Vagina (tissue), 2 donors: ENCODE measurements at regions not wholly inside any gene's neighbourhood (a gene's known extent, or its start where the extent isn't known, plus 50 kb on each side); places are given as distances from the start of the nearest gene placed in this dataset.

Experiments used
- DNase-seq, 2 donors: peaks; one replicate each; pipeline ENCODE4 v3.0.0-alpha.2; 2017; ENCODE audit errors: extremely low spot score in 2 of 2
- H3K27ac ChIP-seq: fragments of 200-600 bp; sonication (generic); one replicate; pipeline ENCODE4 v1.5.1; 2019
- H3K27me3 ChIP-seq: fragments of 200-600 bp; sonication (generic); one replicate; pipeline ENCODE4 v1.5.1; 2019
- H3K36me3 ChIP-seq, 2 donors: fragments of 200-600 bp; sonication (generic); one replicate each; pipeline ENCODE4 v1.5.1; 2017 to 2019
- H3K4me1 ChIP-seq: fragments of 200-600 bp; sonication (generic); one replicate; pipeline ENCODE4 v1.5.1; 2019
- H3K4me3 ChIP-seq, 2 donors: fragments of 200-600 bp; sonication (generic); 1 replicate in 1 of 2; 2 replicates in 1 of 2; pipeline ENCODE4 v1.5.1; 2016 to 2019
- H3K9me3 ChIP-seq: fragments of 200-600 bp; sonication (generic); one replicate; pipeline ENCODE4 v1.5.1; 2019
- POLR2A ChIP-seq, 2 donors: fragments of 450-650 bp; IDR thresholded peaks; one replicate each; pipeline ENCODE4 v1.6.1; 2017; ENCODE audit warnings: antibody characterized with exemption in 2 of 2, mild to moderate bottlenecking in 2 of 2, moderate library complexity in 2 of 2
- POLR2AphosphoS5 ChIP-seq, 2 donors: sonication (generic); formaldehyde crosslinking; IDR thresholded peaks; one replicate each; pipeline ENCODE4 v1.9.0; 2017; ENCODE audit warnings: antibody characterized with exemption in 2 of 2, mild to moderate bottlenecking in 2 of 2, low read depth in 1 of 2; ENCODE audit not compliant: insufficient read depth in 1 of 2
- intact Hi-C: fragments of 100-400 bp; cut with DNase I; formaldehyde crosslinking; loops from one replicate; pipeline ENCODE4 v1.15.1; 2023
- TF ChIP-seq, protein P1 (sequence below), 3 experiments: fragments of 450-650 bp in 2 of 3; fragments of 200-600 bp in 1 of 3; sonication (generic) in 1 of 3; IDR thresholded peaks; one replicate each; pipeline ENCODE4 v1.5.1; 2017 to 2019; ENCODE audit warnings: antibody characterized with exemption in 3 of 3, mild to moderate bottlenecking in 2 of 3, moderate library complexity in 2 of 3

DNA sequence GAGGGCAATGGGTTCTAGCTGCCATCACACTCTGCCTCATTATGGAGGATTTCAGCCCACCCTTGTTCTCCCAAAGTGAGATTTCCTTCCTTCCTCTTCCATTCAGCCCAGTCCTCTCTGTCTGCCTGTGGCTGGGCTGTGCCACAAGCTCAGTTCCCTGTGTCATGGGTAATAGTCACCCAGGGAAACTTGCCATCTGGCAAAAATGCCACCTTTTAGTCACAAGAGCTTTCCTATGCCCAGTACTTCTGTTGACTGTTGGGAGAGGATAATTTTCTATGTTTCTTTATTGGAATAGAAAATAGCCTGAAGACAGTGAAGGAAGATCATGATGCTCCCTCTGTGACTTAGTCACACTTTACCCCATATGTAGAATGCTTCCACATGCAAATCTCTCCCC is 71.4 kb downstream of the TLR4 start:
- Histone ChIP-seq H3K4me3 (no peak overlapping the region), H3K27me3 (no peaks in the 10 kb centered on the region), H3K4me1 (no peaks in the 10 kb centered on the region), H3K36me3 (no peaks in the 10 kb centered on the region), H3K9me3 (no peaks in the 10 kb centered on the region), H3K27ac (no peak overlapping the region)
- intact Hi-C loops: no loop called here
- TF ChIP-seq, protein P1, sequence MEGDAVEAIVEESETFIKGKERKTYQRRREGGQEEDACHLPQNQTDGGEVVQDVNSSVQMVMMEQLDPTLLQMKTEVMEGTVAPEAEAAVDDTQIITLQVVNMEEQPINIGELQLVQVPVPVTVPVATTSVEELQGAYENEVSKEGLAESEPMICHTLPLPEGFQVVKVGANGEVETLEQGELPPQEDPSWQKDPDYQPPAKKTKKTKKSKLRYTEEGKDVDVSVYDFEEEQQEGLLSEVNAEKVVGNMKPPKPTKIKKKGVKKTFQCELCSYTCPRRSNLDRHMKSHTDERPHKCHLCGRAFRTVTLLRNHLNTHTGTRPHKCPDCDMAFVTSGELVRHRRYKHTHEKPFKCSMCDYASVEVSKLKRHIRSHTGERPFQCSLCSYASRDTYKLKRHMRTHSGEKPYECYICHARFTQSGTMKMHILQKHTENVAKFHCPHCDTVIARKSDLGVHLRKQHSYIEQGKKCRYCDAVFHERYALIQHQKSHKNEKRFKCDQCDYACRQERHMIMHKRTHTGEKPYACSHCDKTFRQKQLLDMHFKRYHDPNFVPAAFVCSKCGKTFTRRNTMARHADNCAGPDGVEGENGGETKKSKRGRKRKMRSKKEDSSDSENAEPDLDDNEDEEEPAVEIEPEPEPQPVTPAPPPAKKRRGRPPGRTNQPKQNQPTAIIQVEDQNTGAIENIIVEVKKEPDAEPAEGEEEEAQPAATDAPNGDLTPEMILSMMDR (IDR thresholded peaks at IDR 0.05): no peak
- TF ChIP-seq POLR2AphosphoS5 (IDR thresholded peaks at IDR 0.05; ENCODE audit: insufficient read depth in 1 of 2, low read depth in 1 of 2) (no peak), POLR2A (IDR thresholded peaks at IDR 0.05) (no peak)
- DNase-seq: no peak

- TF ChIP-seq POLR2AphosphoS5 (IDR thresholded peaks at IDR 0.05; ENCODE audit: insufficient read depth in 1 of 2, low read depth in 1 of 2) (no peak), POLR2A (IDR thresholded peaks at IDR 0.05) (no peak)
- TF ChIP-seq, protein P1 (IDR thresholded peaks at IDR 0.05): no peak
- no peaks in the 10 kb centered on the region for H3K27me3 ChIP-seq
- intact Hi-C loops: no loop called here
These were observed 73.6 kb downstream of the TLR4 start for GRCh38 chr9:117777823-117778222.

DNA sequence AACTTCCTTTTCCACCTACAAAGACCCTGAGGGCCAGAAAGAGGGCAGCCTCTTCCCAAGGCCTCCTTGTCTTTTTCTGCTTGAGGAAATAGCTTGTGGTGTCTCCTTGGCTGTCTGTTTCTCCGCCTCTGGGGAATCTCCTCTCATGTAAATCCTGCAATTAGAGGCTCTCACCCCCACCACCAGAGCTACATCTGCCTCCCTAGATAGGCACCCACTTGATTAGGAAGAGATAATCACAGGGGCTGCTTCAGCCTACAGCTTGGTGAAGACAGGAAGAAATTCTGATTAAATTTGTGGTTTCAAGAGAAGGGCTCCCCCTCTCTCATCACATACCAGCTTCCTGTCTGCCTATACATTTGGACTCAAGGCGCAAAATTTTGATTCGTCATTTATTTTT is 75.6 kb downstream of the TLR4 start:
- H3K27ac ChIP-seq: no peak overlapping the region
- no peaks in the 10 kb centered on the region for H3K9me3 ChIP-seq
- TF ChIP-seq, protein P1 (IDR thresholded peaks at IDR 0.05): no peak
- no peak for TF ChIP-seq POLR2A (IDR thresholded peaks at IDR 0.05)
- intact Hi-C loops: no loop called here
- H3K36me3 ChIP-seq: no peaks in the 10 kb centered on the region
- H3K4me3 ChIP-seq: no peak overlapping the region
- H3K27me3 ChIP-seq: no peaks in the 10 kb centered on the region
- peaks cover 10% of the 10 kb centered on the region for H3K4me1 ChIP-seq
- no peak for DNase-seq

More at GRCh38 chr9:117777823-117778222, 73.6 kb downstream of the TLR4 start:
- H3K9me3 ChIP-seq: no peaks in the 10 kb centered on the region
- no peaks in the 10 kb centered on the region for H3K4me1 ChIP-seq
- H3K4me3 ChIP-seq: no peak overlapping the region
- H3K36me3 ChIP-seq: no peaks in the 10 kb centered on the region
- no peak overlapping the region for H3K27ac ChIP-seq
- DNase-seq: no peak

- Histone ChIP-seq H3K36me3 (no peaks in the 10 kb centered on the region), H3K4me1 (peaks cover 10% of the 10 kb centered on the region), H3K27me3 (no peaks in the 10 kb centered on the region), H3K4me3 (peak overlapping the region; percentile 12 to 34), H3K9me3 (no peaks in the 10 kb centered on the region), H3K27ac (no peak overlapping the region)
- TF ChIP-seq POLR2A (IDR thresholded peaks at IDR 0.05): no peak
- peak in 1 of 2 donors; percentile 12 for TF ChIP-seq POLR2AphosphoS5 (IDR thresholded peaks at IDR 0.05; ENCODE audit: insufficient read depth in 1 of 2, low read depth in 1 of 2)
- TF ChIP-seq, protein P1 (IDR thresholded peaks at IDR 0.05): peak in 2 of 3 experiments; percentile 35 to 67
- intact Hi-C loops: no loop called here
- DNase-seq: no peak
These were observed 79.0 kb downstream of the TLR4 start for GRCh38 chr9:117782931-117783788.

GRCh38 chr9:117783828-117784227 is 79.6 kb downstream of the TLR4 start:
- H3K36me3 ChIP-seq: no peaks in the 10 kb centered on the region
- no peak for DNase-seq
- H3K4me3 ChIP-seq: no peak overlapping the region
- H3K27ac ChIP-seq: no peak overlapping the region
- peaks cover 10% of the 10 kb centered on the region for H3K4me1 ChIP-seq
- no peaks in the 10 kb centered on the region for H3K9me3 ChIP-seq
- TF ChIP-seq, protein P1 (IDR thresholded peaks at IDR 0.05): no peak
- TF ChIP-seq POLR2A (IDR thresholded peaks at IDR 0.05) (no peak), POLR2AphosphoS5 (IDR thresholded peaks at IDR 0.05; ENCODE audit: insufficient read depth in 1 of 2, low read depth in 1 of 2) (no peak)
- intact Hi-C loops: no loop called here
- H3K27me3 ChIP-seq: no peaks in the 10 kb centered on the region
